GM12878 (cell line): ENCODE measurements at regions not wholly inside any gene's neighbourhood (a gene's known extent, or its start where the extent isn't known, plus 50 kb on each side); places are given as distances from the start of the nearest gene placed in this dataset.

Source experiments
- ATAC-seq: fragments of 200-7000 bp; cut with Tn5 transposase; 3 replicates; pipeline ENCODE4 v1.9.1; 2020; ENCODE audit warnings: mild to moderate bottlenecking, moderate library complexity
- BruUV-seq: library from RNA; stranded (reverse); fragments of 400-500 nt; replicated peaks from 2 replicates; lab custom pipeline; 2021; lab: Mats Ljungman, UMichigan
- CTCF ChIA-PET: fragments of 300-600 bp; sonication (Branson Sonifier 250); formaldehyde crosslinking; extraction: SDS; loops from one replicate; lab custom pipeline; 2021; ENCODE audit warnings: inconsistent platforms; lab: Yijun Ruan, JAX
- POLR2A ChIA-PET: fragments of 350-600 bp; formaldehyde crosslinking; extraction: SDS; loops from one replicate; lab custom pipeline; 2021; ENCODE audit warnings: inconsistent platforms; lab: Charles Lee
- RAD21 ChIA-PET: fragments of 300-600 bp; sonication (Branson Sonifier 250); formaldehyde crosslinking; loops from one replicate; lab custom pipeline; 2023; ENCODE audit warnings: antibody characterized with exemption; ENCODE audit not compliant: unreplicated experiment; lab: Charles Lee
- SMC1A ChIA-PET: fragments of 300-600 bp; sonication (Branson Sonifier 250); formaldehyde crosslinking; loops from one replicate; lab custom pipeline; 2023; ENCODE audit not compliant: unreplicated experiment, uncharacterized antibody; lab: Charles Lee
- DNase-seq: peaks from one replicate; pipeline ENCODE4 v3.0.0-alpha.2; 2011; ENCODE audit warnings: low read depth, low spot score
- FAIRE-seq: peaks from 3 replicates; lab custom pipeline; 2011; peaks lifted over from hg19 to GRCh38; lab: Jason Lieb, UNC
- H2AFZ ChIP-seq: 2 replicates; pipeline ENCODE4 v1.6.0; 2011; ENCODE audit warnings: low read depth, low read length, control low read depth; ENCODE audit not compliant: control insufficient read depth
- H3K27ac ChIP-seq: 2 replicates; pipeline ENCODE4 v1.5.1; 2011; ENCODE audit warnings: control low read depth; ENCODE audit not compliant: control insufficient read depth, insufficient read depth
- H3K27me3 ChIP-seq, 2 experiments: replicated peaks in 1 of 2; 2 replicates each; pipeline versions ENCODE4 v1.6.0 to v1.6.1; 2011; ENCODE audit warnings: low read length in 1 of 2; ENCODE audit not compliant: control insufficient read depth in 2 of 2, insufficient read depth in 2 of 2
- H3K36me3 ChIP-seq, 2 experiments: 2 replicates each; pipeline ENCODE4 v1.5.1; 2011; ENCODE audit warnings: low read length in 1 of 2; ENCODE audit not compliant: control insufficient read depth in 2 of 2, insufficient read depth in 2 of 2
- H3K4me1 ChIP-seq: 2 replicates; pipeline ENCODE4 v1.6.1; 2011; ENCODE audit warnings: mild to moderate bottlenecking, low read length, moderate library complexity, mixed read lengths; ENCODE audit not compliant: control insufficient read depth, insufficient read depth
- H3K4me2 ChIP-seq: 2 replicates; pipeline ENCODE4 v1.6.0; 2011; ENCODE audit warnings: control low read depth; ENCODE audit not compliant: control insufficient read depth, insufficient read depth
- H3K4me3 ChIP-seq: fragments of 200-600 bp; sonication (generic); 2 replicates; pipeline ENCODE4 v1.5.1; 2016
- H3K79me2 ChIP-seq: 2 replicates; pipeline ENCODE4 v1.6.0; 2011; ENCODE audit warnings: low read length; ENCODE audit not compliant: control insufficient read depth, insufficient read depth
- H3K9ac ChIP-seq: 2 replicates; pipeline ENCODE4 v1.8.0; 2011; ENCODE audit warnings: low read length, control low read depth, mixed read lengths; ENCODE audit not compliant: control insufficient read depth, insufficient read depth
- H3K9me3 ChIP-seq: replicated peaks from 3 replicates; pipeline ENCODE4 v1.5.1; 2011; ENCODE audit warnings: mild to moderate bottlenecking, low read length; ENCODE audit not compliant: control insufficient read depth, insufficient read depth
- H4K20me1 ChIP-seq: 2 replicates; pipeline ENCODE4 v1.6.0; 2011; ENCODE audit not compliant: control insufficient read depth, insufficient read depth
- KLF5 ChIP-seq: fragments of 450-650 bp; IDR thresholded peaks from 2 replicates; pipeline ENCODE4 v1.6.1; 2014; ENCODE audit warnings: mild to moderate bottlenecking; ENCODE audit not compliant: partially characterized antibody
- MXI1 ChIP-seq: fragments of 150-350 bp; IDR thresholded peaks from 2 replicates; pipeline ENCODE4 v1.6.1; 2011; ENCODE audit warnings: low read depth, mild to moderate bottlenecking, inconsistent platforms, low read length, improper control_type of control experiment
- SPI1 ChIP-seq: IDR thresholded peaks from 2 replicates; pipeline ENCODE4 v1.6.1; 2011; ENCODE audit warnings: low read depth, mild to moderate bottlenecking, low read length, moderate library complexity, borderline replicate concordance; ENCODE audit not compliant: insufficient read depth
- ZNF384 ChIP-seq: IDR thresholded peaks from 2 replicates; pipeline ENCODE4 v1.6.1; 2012; ENCODE audit warnings: low read depth, mild to moderate bottlenecking, low read length, improper control_type of control experiment, borderline replicate concordance
- ZNF592 ChIP-seq: fragments of 450-650 bp; IDR thresholded peaks from 2 replicates; pipeline ENCODE4 v1.6.1; 2017; ENCODE audit warnings: mild to moderate bottlenecking, moderate library complexity
- WGBS: methylation state at CpG from one replicate; pipeline ENCODE4 v1.1.6; 2016; ENCODE audit warnings: low lambda C conversion rate; ENCODE audit not compliant: insufficient replicate concordance, insufficient coverage; ENCODE audit errors: missing lambda C conversion rate; 5-methylcytosine and 5-hydroxymethylcytosine counted together
- in situ Hi-C: fragments of 300-500 bp; cut with MboI; formaldehyde crosslinking; loops from 9 replicates; pipeline ENCODE4 v1.14.3; 2018; ENCODE audit warnings: mixed read lengths
- intact Hi-C: fragments of 100-400 bp; cut with micrococcal nuclease; formaldehyde crosslinking; loops from one replicate; pipeline ENCODE4 v1.14.2; 2022; ENCODE audit not compliant: unreplicated experiment
- TF ChIP-seq, protein P1 (sequence below): IDR thresholded peaks from 2 replicates; pipeline ENCODE4 v1.6.1; 2012; ENCODE audit warnings: low read depth, low read length, improper control_type of control experiment
- TF ChIP-seq, protein P2 (sequence below): IDR thresholded peaks from 2 replicates; pipeline ENCODE4 v1.6.1; 2011; ENCODE audit warnings: mild to moderate bottlenecking, low read depth, low read length, moderate library complexity; ENCODE audit not compliant: insufficient replicate concordance
- TF ChIP-seq, protein P3 (sequence below): fragments of 450-650 bp; IDR thresholded peaks from 2 replicates; pipeline ENCODE4 v1.6.1; 2017; ENCODE audit warnings: mild to moderate bottlenecking, moderate library complexity
- TF ChIP-seq, protein P4 (sequence below): fragments of 450-650 bp; formaldehyde crosslinking; IDR thresholded peaks from 2 replicates; pipeline ENCODE4 v1.4.0; 2020; ENCODE audit warnings: mild to moderate bottlenecking, moderate library complexity

- Histone ChIP-seq H3K79me2 (no peaks in the 10 kb centered on the region), H3K9ac (no peak overlapping the region), H2AFZ (no peak overlapping the region), H3K36me3 (no peaks in the 10 kb centered on the region), H3K9me3 (no peaks in the 10 kb centered on the region), H3K27ac (no peak overlapping the region), H3K4me3 (no peak overlapping the region), H3K4me2 (no peak overlapping the region), H4K20me1 (no peaks in the 10 kb centered on the region), H3K27me3 (peaks cover 0 to 1% of the 10 kb centered on the region in 2 experiments; a peak in 3 of 4 replicates), H3K4me1 (no peaks in the 10 kb centered on the region)
- CTCF ChIA-PET = interaction anchor here (0.5 to 1.3 kb wide), 2 partner anchors 141 to 177 kb away, joined by 3 read pairs; no protein-coding TSS in a partner anchor
- ATAC-seq (no peak), DNase-seq (no peak), FAIRE-seq (no peak)
- RAD21 ChIA-PET = no interaction called here
- intact Hi-C loops (no loop called here), in situ Hi-C loops (no loop called here)
- WGBS = 39% methylated on average over 4 of the region's 4 CpGs
- SMC1A ChIA-PET = no interaction called here
- no TSS peak for BruUV-seq
- POLR2A ChIA-PET = no interaction called here
- TF ChIP-seq, protein P1, sequence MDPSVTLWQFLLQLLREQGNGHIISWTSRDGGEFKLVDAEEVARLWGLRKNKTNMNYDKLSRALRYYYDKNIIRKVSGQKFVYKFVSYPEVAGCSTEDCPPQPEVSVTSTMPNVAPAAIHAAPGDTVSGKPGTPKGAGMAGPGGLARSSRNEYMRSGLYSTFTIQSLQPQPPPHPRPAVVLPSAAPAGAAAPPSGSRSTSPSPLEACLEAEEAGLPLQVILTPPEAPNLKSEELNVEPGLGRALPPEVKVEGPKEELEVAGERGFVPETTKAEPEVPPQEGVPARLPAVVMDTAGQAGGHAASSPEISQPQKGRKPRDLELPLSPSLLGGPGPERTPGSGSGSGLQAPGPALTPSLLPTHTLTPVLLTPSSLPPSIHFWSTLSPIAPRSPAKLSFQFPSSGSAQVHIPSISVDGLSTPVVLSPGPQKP = no peak
- TF ChIP-seq MXI1 (no peak), ZNF592 (no peak), ZNF384 (no peak), KLF5 (no peak), SPI1 (no peak)
- TF ChIP-seq, protein P2, sequence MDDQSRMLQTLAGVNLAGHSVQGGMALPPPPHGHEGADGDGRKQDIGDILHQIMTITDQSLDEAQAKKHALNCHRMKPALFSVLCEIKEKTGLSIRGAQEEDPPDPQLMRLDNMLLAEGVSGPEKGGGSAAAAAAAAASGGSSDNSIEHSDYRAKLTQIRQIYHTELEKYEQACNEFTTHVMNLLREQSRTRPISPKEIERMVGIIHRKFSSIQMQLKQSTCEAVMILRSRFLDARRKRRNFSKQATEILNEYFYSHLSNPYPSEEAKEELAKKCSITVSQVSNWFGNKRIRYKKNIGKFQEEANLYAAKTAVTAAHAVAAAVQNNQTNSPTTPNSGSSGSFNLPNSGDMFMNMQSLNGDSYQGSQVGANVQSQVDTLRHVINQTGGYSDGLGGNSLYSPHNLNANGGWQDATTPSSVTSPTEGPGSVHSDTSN = no peak
- TF ChIP-seq, protein P3, sequence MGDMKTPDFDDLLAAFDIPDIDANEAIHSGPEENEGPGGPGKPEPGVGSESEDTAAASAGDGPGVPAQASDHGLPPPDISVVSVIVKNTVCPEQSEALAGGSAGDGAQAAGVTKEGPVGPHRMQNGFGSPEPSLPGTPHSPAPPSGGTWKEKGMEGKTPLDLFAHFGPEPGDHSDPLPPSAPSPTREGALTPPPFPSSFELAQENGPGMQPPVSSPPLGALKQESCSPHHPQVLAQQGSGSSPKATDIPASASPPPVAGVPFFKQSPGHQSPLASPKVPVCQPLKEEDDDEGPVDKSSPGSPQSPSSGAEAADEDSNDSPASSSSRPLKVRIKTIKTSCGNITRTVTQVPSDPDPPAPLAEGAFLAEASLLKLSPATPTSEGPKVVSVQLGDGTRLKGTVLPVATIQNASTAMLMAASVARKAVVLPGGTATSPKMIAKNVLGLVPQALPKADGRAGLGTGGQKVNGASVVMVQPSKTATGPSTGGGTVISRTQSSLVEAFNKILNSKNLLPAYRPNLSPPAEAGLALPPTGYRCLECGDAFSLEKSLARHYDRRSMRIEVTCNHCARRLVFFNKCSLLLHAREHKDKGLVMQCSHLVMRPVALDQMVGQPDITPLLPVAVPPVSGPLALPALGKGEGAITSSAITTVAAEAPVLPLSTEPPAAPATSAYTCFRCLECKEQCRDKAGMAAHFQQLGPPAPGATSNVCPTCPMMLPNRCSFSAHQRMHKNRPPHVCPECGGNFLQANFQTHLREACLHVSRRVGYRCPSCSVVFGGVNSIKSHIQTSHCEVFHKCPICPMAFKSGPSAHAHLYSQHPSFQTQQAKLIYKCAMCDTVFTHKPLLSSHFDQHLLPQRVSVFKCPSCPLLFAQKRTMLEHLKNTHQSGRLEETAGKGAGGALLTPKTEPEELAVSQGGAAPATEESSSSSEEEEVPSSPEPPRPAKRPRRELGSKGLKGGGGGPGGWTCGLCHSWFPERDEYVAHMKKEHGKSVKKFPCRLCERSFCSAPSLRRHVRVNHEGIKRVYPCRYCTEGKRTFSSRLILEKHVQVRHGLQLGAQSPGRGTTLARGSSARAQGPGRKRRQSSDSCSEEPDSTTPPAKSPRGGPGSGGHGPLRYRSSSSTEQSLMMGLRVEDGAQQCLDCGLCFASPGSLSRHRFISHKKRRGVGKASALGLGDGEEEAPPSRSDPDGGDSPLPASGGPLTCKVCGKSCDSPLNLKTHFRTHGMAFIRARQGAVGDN = no peak
- TF ChIP-seq, protein P4, sequence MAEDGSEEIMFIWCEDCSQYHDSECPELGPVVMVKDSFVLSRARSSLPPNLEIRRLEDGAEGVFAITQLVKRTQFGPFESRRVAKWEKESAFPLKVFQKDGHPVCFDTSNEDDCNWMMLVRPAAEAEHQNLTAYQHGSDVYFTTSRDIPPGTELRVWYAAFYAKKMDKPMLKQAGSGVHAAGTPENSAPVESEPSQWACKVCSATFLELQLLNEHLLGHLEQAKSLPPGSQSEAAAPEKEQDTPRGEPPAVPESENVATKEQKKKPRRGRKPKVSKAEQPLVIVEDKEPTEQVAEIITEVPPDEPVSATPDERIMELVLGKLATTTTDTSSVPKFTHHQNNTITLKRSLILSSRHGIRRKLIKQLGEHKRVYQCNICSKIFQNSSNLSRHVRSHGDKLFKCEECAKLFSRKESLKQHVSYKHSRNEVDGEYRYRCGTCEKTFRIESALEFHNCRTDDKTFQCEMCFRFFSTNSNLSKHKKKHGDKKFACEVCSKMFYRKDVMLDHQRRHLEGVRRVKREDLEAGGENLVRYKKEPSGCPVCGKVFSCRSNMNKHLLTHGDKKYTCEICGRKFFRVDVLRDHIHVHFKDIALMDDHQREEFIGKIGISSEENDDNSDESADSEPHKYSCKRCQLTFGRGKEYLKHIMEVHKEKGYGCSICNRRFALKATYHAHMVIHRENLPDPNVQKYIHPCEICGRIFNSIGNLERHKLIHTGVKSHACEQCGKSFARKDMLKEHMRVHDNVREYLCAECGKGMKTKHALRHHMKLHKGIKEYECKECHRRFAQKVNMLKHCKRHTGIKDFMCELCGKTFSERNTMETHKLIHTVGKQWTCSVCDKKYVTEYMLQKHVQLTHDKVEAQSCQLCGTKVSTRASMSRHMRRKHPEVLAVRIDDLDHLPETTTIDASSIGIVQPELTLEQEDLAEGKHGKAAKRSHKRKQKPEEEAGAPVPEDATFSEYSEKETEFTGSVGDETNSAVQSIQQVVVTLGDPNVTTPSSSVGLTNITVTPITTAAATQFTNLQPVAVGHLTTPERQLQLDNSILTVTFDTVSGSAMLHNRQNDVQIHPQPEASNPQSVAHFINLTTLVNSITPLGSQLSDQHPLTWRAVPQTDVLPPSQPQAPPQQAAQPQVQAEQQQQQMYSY = no peak
Measured at GRCh38 chr18:75551071-75551470, 123.6 kb upstream of the SMIM21 start.
